Parathyroid adenoma (tissue), 2 donors: ENCODE measurements at regions not wholly inside any gene's neighbourhood (a gene's known extent, or its start where the extent isn't known, plus 50 kb on each side); places are given as distances from the start of the nearest gene placed in this dataset.

Experiments
- H2AFZ ChIP-seq: fragments of 300-600 bp; sonication (generic); one replicate; pipeline ENCODE4 v1.7.0; 2017; ENCODE audit warnings: antibody characterized with exemption, mild to moderate bottlenecking
- H3K27ac ChIP-seq: fragments of 300-600 bp; sonication (generic); one replicate; pipeline ENCODE4 v1.7.0; 2017
- H3K27me3 ChIP-seq: fragments of 300-600 bp; sonication (generic); one replicate; pipeline ENCODE4 v1.7.0; 2017; ENCODE audit warnings: low read length; ENCODE audit not compliant: control insufficient read depth, insufficient read depth
- H3K36me3 ChIP-seq: fragments of 300-600 bp; sonication (generic); one replicate; pipeline ENCODE4 v1.7.0; 2017; ENCODE audit warnings: low read length; ENCODE audit not compliant: control insufficient read depth, insufficient read depth
- H3K4me1 ChIP-seq: fragments of 300-600 bp; sonication (generic); one replicate; pipeline ENCODE4 v1.7.0; 2017; ENCODE audit warnings: control low read depth
- H3K4me2 ChIP-seq: fragments of 300-600 bp; sonication (generic); one replicate; pipeline ENCODE4 v1.7.0; 2017; ENCODE audit warnings: low read length
- H3K4me3 ChIP-seq: fragments of 300-600 bp; sonication (generic); one replicate; pipeline ENCODE4 v1.7.0; 2017; ENCODE audit warnings: low read depth, low read length
- H3K79me2 ChIP-seq: fragments of 300-600 bp; sonication (generic); one replicate; pipeline ENCODE4 v1.7.0; 2017; ENCODE audit warnings: control low read depth
- H3K9ac ChIP-seq: fragments of 300-600 bp; sonication (generic); one replicate; pipeline ENCODE4 v1.7.0; 2017; ENCODE audit warnings: mild to moderate bottlenecking
- H3K9me3 ChIP-seq: fragments of 300-600 bp; sonication (generic); one replicate; pipeline ENCODE4 v1.7.0; 2017; ENCODE audit warnings: low read length; ENCODE audit not compliant: control insufficient read depth
- CTCF ChIP-seq: fragments of 300-600 bp; sonication (generic); IDR thresholded peaks from one replicate; pipeline ENCODE4 v1.7.0; 2017; ENCODE audit warnings: antibody characterized with exemption, mild to moderate bottlenecking
- donor health status: primary hyperparathyroidism.

GRCh38 chr16:85323230-85323960, 211.1 kb upstream of the CIBAR2 start:
- no peak for TF ChIP-seq CTCF
- Histone ChIP-seq H3K27me3 (no peaks in the 10 kb centered on the region), H2AFZ (no peak overlapping the region), H3K27ac (no peak overlapping the region), H3K9ac (no peak overlapping the region), H3K4me3 (no peak overlapping the region), H3K36me3 (no peaks in the 10 kb centered on the region), H3K4me1 (no peaks in the 10 kb centered on the region), H3K4me2 (no peak overlapping the region), H3K79me2 (peaks cover 21% of the 10 kb centered on the region), H3K9me3 (no peaks in the 10 kb centered on the region)

- H3K9ac ChIP-seq = no peak overlapping the region
- no peak overlapping the region for H3K27ac ChIP-seq
- H3K4me1 ChIP-seq = no peaks in the 10 kb centered on the region
- H3K79me2 ChIP-seq = peaks cover 21% of the 10 kb centered on the region
- H3K4me2 ChIP-seq = no peak overlapping the region
- no peaks in the 10 kb centered on the region for H3K36me3 ChIP-seq
- TF ChIP-seq CTCF = no peak
- no peak overlapping the region for H2AFZ ChIP-seq
- no peaks in the 10 kb centered on the region for H3K9me3 ChIP-seq
- no peak overlapping the region for H3K4me3 ChIP-seq
- H3K27me3 ChIP-seq = no peaks in the 10 kb centered on the region
Observed at GRCh38 chr16:85323961-85324253, 211.6 kb upstream of the CIBAR2 start.

DNA sequence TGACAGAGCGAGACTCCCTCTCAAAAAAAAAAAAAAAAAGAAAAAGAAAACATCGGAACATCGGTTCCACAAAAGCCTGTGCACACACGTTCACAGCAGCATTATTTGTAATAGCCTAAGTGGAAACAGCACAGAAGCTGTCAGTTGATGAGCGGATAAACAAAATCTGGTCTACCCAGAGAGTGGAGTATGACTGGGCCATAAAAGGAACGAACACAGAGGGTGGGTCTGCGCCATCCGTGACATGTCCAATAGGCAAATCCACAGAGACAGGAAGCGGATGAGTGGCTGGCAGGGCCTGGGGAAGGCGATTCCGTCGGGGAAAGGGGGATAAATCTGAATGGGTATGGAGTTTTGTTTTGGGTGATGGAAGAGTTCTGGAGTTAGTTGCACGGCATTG, 212.2 kb upstream of the CIBAR2 start:
- Histone ChIP-seq H3K9me3 (no peaks in the 10 kb centered on the region), H3K36me3 (no peaks in the 10 kb centered on the region), H2AFZ (no peak overlapping the region), H3K27ac (no peak overlapping the region), H3K4me1 (no peaks in the 10 kb centered on the region), H3K9ac (no peak overlapping the region), H3K4me2 (no peak overlapping the region), H3K79me2 (peaks cover 21% of the 10 kb centered on the region), H3K4me3 (no peak overlapping the region), H3K27me3 (no peaks in the 10 kb centered on the region)
- TF ChIP-seq CTCF = no peak

DNA sequence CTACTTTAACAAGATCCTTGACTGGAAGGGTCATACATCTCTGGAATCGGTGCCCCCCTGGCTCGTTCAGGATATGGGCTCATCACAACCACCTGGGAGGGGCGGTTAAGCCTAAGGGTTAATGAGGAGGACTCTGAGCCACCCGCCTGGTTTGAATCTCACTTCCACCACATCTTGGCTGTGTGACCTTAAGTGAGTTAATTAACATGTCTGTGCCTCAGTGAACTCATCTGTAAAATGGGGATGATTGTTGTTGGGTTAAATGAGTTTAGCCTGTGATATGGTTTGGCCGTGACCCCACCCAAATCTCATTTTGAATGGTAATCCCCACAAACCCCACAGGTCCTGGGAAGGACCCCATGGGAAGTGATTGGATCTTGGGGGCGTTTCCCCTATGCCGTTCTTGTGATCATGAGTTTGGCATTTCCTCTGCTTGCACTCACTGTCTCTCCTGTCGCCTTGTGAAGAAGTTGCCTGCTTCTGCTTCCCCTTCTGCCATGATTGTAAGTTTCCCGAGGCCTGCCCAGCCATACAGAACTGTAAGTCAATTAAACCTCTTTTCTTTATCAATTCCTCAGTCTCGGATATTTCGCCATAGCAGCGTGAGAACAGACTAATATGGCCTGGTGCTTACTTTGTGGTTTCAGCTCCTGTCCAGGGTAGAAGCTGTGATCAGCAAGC, 214.0 kb upstream of the CIBAR2 start:
- Histone ChIP-seq H3K27ac (no peak overlapping the region), H3K4me1 (peaks cover 3% of the 10 kb centered on the region)
- no peak for TF ChIP-seq CTCF

DNA sequence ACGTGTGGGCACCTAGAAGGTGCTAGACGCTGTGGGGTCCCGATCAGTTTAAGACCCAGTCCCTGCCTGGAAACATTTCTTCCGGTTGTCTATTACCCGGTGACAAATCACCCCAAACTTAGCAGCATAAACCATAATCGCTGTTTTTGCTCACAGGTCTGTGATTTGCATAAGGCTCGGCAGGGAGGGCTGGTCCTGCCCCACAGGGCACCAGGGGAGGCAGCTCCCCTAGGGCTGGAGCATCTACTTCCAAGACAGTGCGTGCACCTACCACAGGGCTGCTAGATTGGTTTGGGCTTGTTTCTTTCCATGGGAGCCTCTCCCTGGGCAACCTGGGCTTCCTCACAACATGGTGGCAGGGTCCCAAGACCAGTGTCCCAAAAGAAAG, 214.5 kb upstream of the CIBAR2 start:
- peaks cover 3% of the 10 kb centered on the region for H3K4me1 ChIP-seq
- no peaks in the 10 kb centered on the region for H3K9me3 ChIP-seq
- H3K9ac ChIP-seq = no peak overlapping the region
- H2AFZ ChIP-seq = no peak overlapping the region
- no peaks in the 10 kb centered on the region for H3K36me3 ChIP-seq
- H3K79me2 ChIP-seq = peaks cover 21% of the 10 kb centered on the region
- H3K27me3 ChIP-seq = no peaks in the 10 kb centered on the region
- no peak overlapping the region for H3K4me2 ChIP-seq
- H3K27ac ChIP-seq = no peak overlapping the region
- no peak overlapping the region for H3K4me3 ChIP-seq
- TF ChIP-seq CTCF = no peak

More for the DNA sequence above, 214.0 kb upstream of the CIBAR2 start:
- no peaks in the 10 kb centered on the region for H3K27me3 ChIP-seq
- peaks cover 21% of the 10 kb centered on the region for H3K79me2 ChIP-seq
- no peaks in the 10 kb centered on the region for H3K9me3 ChIP-seq
- no peaks in the 10 kb centered on the region for H3K36me3 ChIP-seq
- no peak overlapping the region for H3K9ac ChIP-seq
- no peak overlapping the region for H3K4me2 ChIP-seq
- no peak overlapping the region for H2AFZ ChIP-seq
- H3K4me3 ChIP-seq = no peak overlapping the region
